Tibial nerve (tissue), 4 donors: ENCODE measurements at regions not wholly inside any gene's neighbourhood (a gene's known extent, or its start where the extent isn't known, plus 50 kb on each side); places are given as distances from the start of the nearest gene placed in this dataset.
A peak's percentile ranks its signal among the peaks of the same experiment; 100 is the strongest.

Experiments
- DNase-seq, 2 donors: peaks; one replicate each; pipeline ENCODE4 v3.0.0-alpha.2; 2019; ENCODE audit warnings: low spot score in 2 of 2
- H3K27ac ChIP-seq, 4 donors: fragments of 200-600 bp; sonication (generic) in 3 of 4; one replicate each; pipeline ENCODE4 v1.5.1; 2017 to 2019; ENCODE audit warnings: mild to moderate bottlenecking in 1 of 4
- H3K27me3 ChIP-seq, 2 donors: fragments of 200-600 bp; sonication (generic) in 1 of 2; one replicate each; pipeline versions ENCODE4 v1.5.1 to v1.6.0; 2017 to 2019
- H3K36me3 ChIP-seq, 3 donors: fragments of 200-600 bp; sonication (generic); one replicate each; pipeline ENCODE4 v1.5.1; 2018 to 2019
- H3K4me1 ChIP-seq, 4 donors: fragments of 200-600 bp; sonication (generic) in 3 of 4; one replicate each; pipeline ENCODE4 v1.5.1; 2017 to 2019
- H3K4me3 ChIP-seq, 4 donors: fragments of 200-600 bp; sonication (generic) in 3 of 4; one replicate each; pipeline ENCODE4 v1.5.1; 2017 to 2019; ENCODE audit warnings: mild to moderate bottlenecking in 1 of 4, moderate library complexity in 1 of 4
- H3K9me3 ChIP-seq, 4 donors: fragments of 200-600 bp; sonication (generic) in 3 of 4; one replicate each; pipeline ENCODE4 v1.5.1; 2017 to 2019
- CTCF ChIP-seq, 5 experiments: fragments of 200-600 bp in 3 of 5; fragments of 450-650 bp in 2 of 5; sonication (generic) in 3 of 5; IDR thresholded peaks; one replicate each; pipeline ENCODE4 v1.5.1; 2016 to 2019; ENCODE audit warnings: antibody characterized with exemption in 5 of 5, mild to moderate bottlenecking in 3 of 5, moderate library complexity in 2 of 5
- EP300 ChIP-seq, 2 donors: sonication (generic); formaldehyde crosslinking; IDR thresholded peaks; one replicate each; pipeline ENCODE4 v1.6.1; 2017; ENCODE audit warnings: antibody characterized with exemption in 2 of 2, mild to moderate bottlenecking in 1 of 2
- POLR2A ChIP-seq, 2 donors: fragments of 450-650 bp; IDR thresholded peaks; one replicate each; pipeline ENCODE4 v1.6.1; 2017; ENCODE audit warnings: antibody characterized with exemption in 2 of 2, mild to moderate bottlenecking in 2 of 2, moderate library complexity in 2 of 2
- WGBS, 2 donors: methylation state at CpG; one replicate each; pipeline ENCODE4 v1.1.5; 2018; 5-methylcytosine and 5-hydroxymethylcytosine counted together

- no peak for DNase-seq
- TF ChIP-seq POLR2A (IDR thresholded peaks at IDR 0.05) (no peak), CTCF (IDR thresholded peaks at IDR 0.05) (no peak), EP300 (IDR thresholded peaks at IDR 0.05) (no peak)
- H3K9me3 ChIP-seq = no peaks in the 10 kb centered on the region
- WGBS, 2 donors = 93 to 96% methylated on average over 4 of the region's 4 CpGs
- no peaks in the 10 kb centered on the region for H3K27me3 ChIP-seq
- peaks cover 0 to 38% (median 0%) of the 10 kb centered on the region in 4 donors for H3K4me1 ChIP-seq
- H3K36me3 ChIP-seq = no peaks in the 10 kb centered on the region
- no peak overlapping the region for H3K27ac ChIP-seq
- H3K4me3 ChIP-seq = no peak overlapping the region
These were observed 298.4 kb downstream of the TLE1 start for GRCh38 chr9:81390792-81391456.

GRCh38 chr9:81389569-81389993 is 299.8 kb downstream of the TLE1 start:
- Histone ChIP-seq H3K27ac (no peak overlapping the region), H3K4me1 (peaks cover 0 to 26% (median 0%) of the 10 kb centered on the region in 4 donors), H3K4me3 (no peak overlapping the region), H3K27me3 (no peaks in the 10 kb centered on the region), H3K36me3 (no peaks in the 10 kb centered on the region), H3K9me3 (no peaks in the 10 kb centered on the region)
- 46 to 60% methylated on average over 6 of the region's 6 CpGs for WGBS, 2 donors
- DNase-seq = peak in 1 of 2 donors; percentile 44
- TF ChIP-seq CTCF (IDR thresholded peaks at IDR 0.05) = no peak
- TF ChIP-seq EP300 (IDR thresholded peaks at IDR 0.05) = peak in 1 of 2 donors; percentile 32

GRCh38 chr9:81388831-81389230 is 300.5 kb downstream of the TLE1 start:
- Histone ChIP-seq H3K4me3 (no peak overlapping the region), H3K9me3 (no peaks in the 10 kb centered on the region), H3K4me1 (peaks cover 0 to 25% (median 0%) of the 10 kb centered on the region in 4 donors), H3K36me3 (no peaks in the 10 kb centered on the region), H3K27me3 (no peaks in the 10 kb centered on the region), H3K27ac (no peak overlapping the region)
- no peak for DNase-seq
- TF ChIP-seq POLR2A (IDR thresholded peaks at IDR 0.05) = no peak
- TF ChIP-seq EP300 (IDR thresholded peaks at IDR 0.05) = no peak
- no peak for TF ChIP-seq CTCF (IDR thresholded peaks at IDR 0.05)
- WGBS, 2 donors = 95 to 100% methylated on average over 1 of the region's 1 CpG

- Histone ChIP-seq H3K36me3 (no peaks in the 10 kb centered on the region), H3K27me3 (no peaks in the 10 kb centered on the region), H3K4me3 (no peak overlapping the region), H3K4me1 (peaks cover 0 to 20% (median 0%) of the 10 kb centered on the region in 4 donors), H3K9me3 (no peaks in the 10 kb centered on the region), H3K27ac (no peak overlapping the region)
- TF ChIP-seq EP300 (IDR thresholded peaks at IDR 0.05) = no peak
- TF ChIP-seq POLR2A (IDR thresholded peaks at IDR 0.05) = no peak
- no peak for TF ChIP-seq CTCF (IDR thresholded peaks at IDR 0.05)
- 87 to 90% methylated on average over 8 of the region's 8 CpGs for WGBS, 2 donors
- no peak for DNase-seq
These were observed 301.8 kb downstream of the TLE1 start for GRCh38 chr9:81387360-81388106.

- WGBS, 2 donors = 72 to 77% methylated on average over 3 of the region's 3 CpGs
- Histone ChIP-seq H3K36me3 (no peaks in the 10 kb centered on the region), H3K27ac (no peak overlapping the region), H3K9me3 (no peaks in the 10 kb centered on the region), H3K4me1 (peaks cover 0 to 15% (median 0%) of the 10 kb centered on the region in 4 donors), H3K27me3 (no peaks in the 10 kb centered on the region), H3K4me3 (no peak overlapping the region)
- DNase-seq = no peak
- no peak for TF ChIP-seq POLR2A (IDR thresholded peaks at IDR 0.05)
- TF ChIP-seq CTCF (IDR thresholded peaks at IDR 0.05) = no peak
- no peak for TF ChIP-seq EP300 (IDR thresholded peaks at IDR 0.05)
These were observed 304.4 kb downstream of the TLE1 start for GRCh38 chr9:81384911-81385310.
